Esophagus muscularis mucosa (tissue), 4 donors: ENCODE measurements at regions not wholly inside any gene's neighbourhood (a gene's known extent, or its start where the extent isn't known, plus 50 kb on each side); places are given as distances from the start of the nearest gene placed in this dataset.

Experiments used
- DNase-seq: peaks from one replicate; pipeline ENCODE4 v3.0.0-alpha.2; 2017; ENCODE audit errors: extremely low spot score
- H3K27ac ChIP-seq, 4 donors: fragments of 200-600 bp; sonication (generic); replicated peaks in 1 of 4; 1 replicate in 3 of 4; 2 replicates in 1 of 4; pipeline ENCODE4 v1.5.1; 2016 to 2019; ENCODE audit warnings: mild to moderate bottlenecking in 1 of 4
- H3K27me3 ChIP-seq, 4 donors: fragments of 200-600 bp; sonication (generic); one replicate each; pipeline versions ENCODE4 v1.5.1 to v1.6.0; 2016 to 2019
- H3K36me3 ChIP-seq, 4 donors: fragments of 200-600 bp; sonication (generic); one replicate each; pipeline ENCODE4 v1.5.1; 2016 to 2019
- H3K4me1 ChIP-seq, 4 donors: fragments of 200-600 bp; sonication (generic); one replicate each; pipeline ENCODE4 v1.5.1; 2016 to 2019
- H3K4me3 ChIP-seq, 4 donors: fragments of 200-600 bp; sonication (generic); 1 replicate in 2 of 4; 2 replicates in 2 of 4; pipeline ENCODE4 v1.5.1; 2016 to 2019; ENCODE audit warnings: mild to moderate bottlenecking in 4 of 4, moderate library complexity in 1 of 4
- H3K9me3 ChIP-seq, 4 donors: fragments of 200-600 bp; sonication (generic); 1 replicate in 3 of 4; 2 replicates in 1 of 4; pipeline ENCODE4 v1.5.1; 2016 to 2019
- CTCF ChIP-seq, 3 experiments: fragments of 200-600 bp in 2 of 3; fragments of 450-650 bp in 1 of 3; sonication (generic) in 2 of 3; IDR thresholded peaks; one replicate each; pipeline ENCODE4 v1.5.1; 2017 to 2019; ENCODE audit warnings: antibody characterized with exemption in 3 of 3, mild to moderate bottlenecking in 2 of 3, moderate library complexity in 1 of 3
- EP300 ChIP-seq: sonication (generic); formaldehyde crosslinking; IDR thresholded peaks from one replicate; pipeline ENCODE4 v1.6.1; 2017; ENCODE audit warnings: antibody characterized with exemption
- POLR2A ChIP-seq: fragments of 450-650 bp; IDR thresholded peaks from one replicate; pipeline ENCODE4 v1.6.1; 2017; ENCODE audit warnings: antibody characterized with exemption, moderate library complexity, mild to moderate bottlenecking, low read depth
- POLR2AphosphoS5 ChIP-seq, 2 donors: sonication (generic); formaldehyde crosslinking; IDR thresholded peaks; one replicate each; pipeline ENCODE4 v1.6.1; 2017; ENCODE audit warnings: antibody characterized with exemption in 2 of 2
- WGBS: methylation state at CpG from one replicate; pipeline ENCODE4 v1.1.5; 2018; 5-methylcytosine and 5-hydroxymethylcytosine counted together
- intact Hi-C: fragments of 100-400 bp; cut with DNase I; formaldehyde crosslinking; loops from one replicate; pipeline ENCODE4 v1.15.1; 2023
- small RNA-seq, 3 donors: library from RNA; depleted of rRNA; stranded (forward); fragments of <200 nt; gene quantifications; one replicate each; pipeline ENCODE3, GENCODE V24; 2016

- Histone ChIP-seq H3K4me3 (no peak overlapping the region), H3K4me1 (no peaks in the 10 kb centered on the region), H3K27ac (no peak overlapping the region), H3K27me3 (no peaks in the 10 kb centered on the region), H3K9me3 (peaks cover 0 to 21% (median 13%) of the 10 kb centered on the region in 4 donors), H3K36me3 (no peaks in the 10 kb centered on the region)
- TF ChIP-seq EP300, result no peak
- TF ChIP-seq POLR2AphosphoS5 (IDR thresholded peaks at IDR 0.05), result no peak
- TF ChIP-seq POLR2A, result no peak
- no peak for TF ChIP-seq CTCF (IDR thresholded peaks at IDR 0.05)
- intact Hi-C loops, result no loop called here
- DNase-seq, result no peak
- WGBS, result 76% methylated on average over 4 of the region's 4 CpGs
These were observed 257.6 kb upstream of the IMPG1 start for GRCh38 chr6:76330031-76330430.

- Histone ChIP-seq H3K4me1 (no peaks in the 10 kb centered on the region), H3K27me3 (no peaks in the 10 kb centered on the region), H3K9me3 (peaks cover 0 to 13% (median 5%) of the 10 kb centered on the region in 4 donors), H3K36me3 (no peaks in the 10 kb centered on the region), H3K27ac (no peak overlapping the region), H3K4me3 (no peak overlapping the region)
- DNase-seq, result no peak
- TF ChIP-seq CTCF (IDR thresholded peaks at IDR 0.05), result no peak
- TF ChIP-seq EP300, result no peak
- TF ChIP-seq POLR2AphosphoS5 (IDR thresholded peaks at IDR 0.05), result no peak
- no peak for TF ChIP-seq POLR2A
- intact Hi-C loops, result no loop called here
- 80% methylated on average over 5 of the region's 5 CpGs for WGBS
These were observed 254.4 kb upstream of the IMPG1 start for GRCh38 chr6:76326871-76327270.

Small RNA genes in the stretch of these regions (small RNA-seq; reads per million reads assigned to genes)
- 0 reads per million in 3 donors for gene AL365222.1
- 0 reads per million in 3 donors for gene RNU6-261P
- gene RNU6-84P, result 0 reads per million in 3 donors
